ENCODE measurements at regions not wholly inside any gene's neighbourhood (a gene's known extent, or its start where the extent isn't known, plus 50 kb on each side); places are given as distances from the start of the nearest gene placed in this dataset.
"Not testable (repeated sequence)": the region's sequence is repeated elsewhere in the genome, so short reads cannot be mapped to it uniquely, and the experiment has no call there.

DNA sequence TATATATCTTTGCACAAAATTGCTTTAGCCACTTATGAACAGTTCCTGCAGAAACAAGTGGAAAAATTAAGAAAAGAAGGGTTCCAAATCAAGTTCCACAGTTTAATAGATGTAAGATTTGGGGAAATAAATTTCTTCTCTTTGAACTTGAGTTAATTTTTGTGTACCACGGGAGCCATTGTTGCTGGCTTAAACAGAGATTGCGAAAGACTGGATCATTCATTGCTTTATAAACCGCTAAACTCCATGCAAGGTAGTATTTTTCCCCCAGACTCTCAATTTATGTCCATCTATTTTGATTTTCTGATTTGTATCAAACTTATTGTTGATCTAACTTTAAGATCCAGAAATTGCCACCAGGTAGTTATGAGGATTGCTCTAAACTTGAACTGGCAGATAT lies 246.1 kb upstream of the ADGRL4 start:
- H3K4me1 ChIP-seq = no peaks in the 10 kb centered on the region
- intact Hi-C loops (cut with DNase I) = no loop called here
- H3K27me3 ChIP-seq = no peaks in the 10 kb centered on the region
- no peaks in the 10 kb centered on the region for H3K36me3 ChIP-seq
- no peak for TF ChIP-seq POLR2A (IDR thresholded peaks at IDR 0.05)
- no peak for TF ChIP-seq EP300 (IDR thresholded peaks at IDR 0.05)
- TF ChIP-seq, protein P1, sequence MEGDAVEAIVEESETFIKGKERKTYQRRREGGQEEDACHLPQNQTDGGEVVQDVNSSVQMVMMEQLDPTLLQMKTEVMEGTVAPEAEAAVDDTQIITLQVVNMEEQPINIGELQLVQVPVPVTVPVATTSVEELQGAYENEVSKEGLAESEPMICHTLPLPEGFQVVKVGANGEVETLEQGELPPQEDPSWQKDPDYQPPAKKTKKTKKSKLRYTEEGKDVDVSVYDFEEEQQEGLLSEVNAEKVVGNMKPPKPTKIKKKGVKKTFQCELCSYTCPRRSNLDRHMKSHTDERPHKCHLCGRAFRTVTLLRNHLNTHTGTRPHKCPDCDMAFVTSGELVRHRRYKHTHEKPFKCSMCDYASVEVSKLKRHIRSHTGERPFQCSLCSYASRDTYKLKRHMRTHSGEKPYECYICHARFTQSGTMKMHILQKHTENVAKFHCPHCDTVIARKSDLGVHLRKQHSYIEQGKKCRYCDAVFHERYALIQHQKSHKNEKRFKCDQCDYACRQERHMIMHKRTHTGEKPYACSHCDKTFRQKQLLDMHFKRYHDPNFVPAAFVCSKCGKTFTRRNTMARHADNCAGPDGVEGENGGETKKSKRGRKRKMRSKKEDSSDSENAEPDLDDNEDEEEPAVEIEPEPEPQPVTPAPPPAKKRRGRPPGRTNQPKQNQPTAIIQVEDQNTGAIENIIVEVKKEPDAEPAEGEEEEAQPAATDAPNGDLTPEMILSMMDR (IDR thresholded peaks at IDR 0.05) = no peak
- TF ChIP-seq POLR2AphosphoS5 (IDR thresholded peaks at IDR 0.05) = no peak
- no peak for DNase-seq
- no peaks in the 10 kb centered on the region for H3K9me3 ChIP-seq
- WGBS, 2 donors = 81 to 88% methylated on average over 3 of the region's 3 CpGs
- no peak overlapping the region for H3K27ac ChIP-seq
- no peak overlapping the region for H3K4me3 ChIP-seq

DNA sequence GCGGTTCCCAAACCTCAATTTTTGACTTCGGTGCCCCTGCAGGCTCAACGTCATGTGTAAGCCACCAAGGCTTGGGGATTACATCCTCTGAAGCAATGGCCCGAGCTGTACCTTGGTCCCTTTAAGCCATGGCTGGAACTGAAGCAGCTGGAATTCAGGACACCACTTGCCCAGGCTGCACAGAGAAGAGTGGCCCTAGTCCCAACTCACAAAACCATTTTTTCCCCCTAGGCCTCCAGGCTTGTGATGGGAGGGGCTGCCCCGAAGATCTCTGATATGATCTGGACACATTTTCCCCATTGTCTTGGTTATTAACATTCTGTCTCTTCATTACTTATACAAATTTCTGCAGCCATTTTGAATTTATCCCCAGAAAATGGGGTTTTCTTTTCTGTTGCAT lies 233.3 kb upstream of the ADGRL4 start:
- no peak for DNase-seq
- H3K27ac ChIP-seq = no peak overlapping the region
- intact Hi-C loops (cut with DNase I) = no loop called here
- no peaks in the 10 kb centered on the region for H3K4me1 ChIP-seq
- no peaks in the 10 kb centered on the region for H3K9me3 ChIP-seq
- no peaks in the 10 kb centered on the region for H3K27me3 ChIP-seq
- TF ChIP-seq EP300 (IDR thresholded peaks at IDR 0.05) (no peak), POLR2A (IDR thresholded peaks at IDR 0.05) (no peak), POLR2AphosphoS5 (IDR thresholded peaks at IDR 0.05) (no peak)
- TF ChIP-seq, protein P1 (IDR thresholded peaks at IDR 0.05) = no peak
- no peak overlapping the region for H3K4me3 ChIP-seq
- WGBS, 2 donors = 80 to 84% methylated on average over 5 of the region's 5 CpGs
- no peaks in the 10 kb centered on the region for H3K36me3 ChIP-seq

DNA sequence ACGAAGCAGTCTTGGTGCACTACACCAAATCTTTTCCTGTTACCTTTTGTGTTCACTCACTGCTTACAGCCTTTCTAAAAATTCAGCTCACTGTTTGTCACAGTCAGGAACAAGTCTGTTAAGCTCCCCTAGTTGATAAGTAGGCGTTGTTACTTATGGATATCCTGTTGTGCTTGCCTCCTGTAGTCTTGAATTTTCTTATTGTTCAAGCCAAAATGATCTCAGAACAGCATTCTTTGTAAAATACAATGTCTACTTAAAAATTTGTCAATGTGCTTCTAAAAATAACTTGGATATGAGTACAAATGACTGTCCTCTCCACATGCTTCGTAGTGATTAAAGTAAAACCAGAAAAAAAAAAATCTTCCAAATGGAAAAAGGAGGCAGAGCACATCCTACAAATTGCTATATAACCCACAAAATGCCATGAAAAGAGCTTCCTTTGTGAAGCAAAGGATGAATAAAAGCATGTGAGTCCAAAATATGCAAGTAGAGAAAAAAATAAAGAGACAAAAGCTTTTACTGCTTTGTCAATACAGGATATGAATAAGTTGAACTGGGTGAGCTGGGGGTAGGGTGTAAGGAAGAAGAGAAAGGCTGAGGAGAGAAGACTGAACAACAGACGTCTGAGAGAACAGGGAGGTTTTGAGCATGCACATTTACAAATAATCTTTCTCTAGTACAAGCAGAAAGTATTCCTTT lies 228.9 kb upstream of the ADGRL4 start:
- DNase-seq = no peak
- 19 to 36% methylated on average over 4 of the region's 4 CpGs for WGBS, 2 donors
- TF ChIP-seq, protein P1 (IDR thresholded peaks at IDR 0.05) = no peak
- TF ChIP-seq POLR2A (IDR thresholded peaks at IDR 0.05) (no peak), EP300 (IDR thresholded peaks at IDR 0.05) (no peak), POLR2AphosphoS5 (IDR thresholded peaks at IDR 0.05) (no peak)
- Histone ChIP-seq H3K4me1 (no peaks in the 10 kb centered on the region), H3K27ac (no peak overlapping the region), H3K27me3 (no peaks in the 10 kb centered on the region), H3K36me3 (no peaks in the 10 kb centered on the region), H3K9me3 (no peaks in the 10 kb centered on the region), H3K4me3 (no peak overlapping the region)
- intact Hi-C loops (cut with DNase I) = no loop called here

DNA sequence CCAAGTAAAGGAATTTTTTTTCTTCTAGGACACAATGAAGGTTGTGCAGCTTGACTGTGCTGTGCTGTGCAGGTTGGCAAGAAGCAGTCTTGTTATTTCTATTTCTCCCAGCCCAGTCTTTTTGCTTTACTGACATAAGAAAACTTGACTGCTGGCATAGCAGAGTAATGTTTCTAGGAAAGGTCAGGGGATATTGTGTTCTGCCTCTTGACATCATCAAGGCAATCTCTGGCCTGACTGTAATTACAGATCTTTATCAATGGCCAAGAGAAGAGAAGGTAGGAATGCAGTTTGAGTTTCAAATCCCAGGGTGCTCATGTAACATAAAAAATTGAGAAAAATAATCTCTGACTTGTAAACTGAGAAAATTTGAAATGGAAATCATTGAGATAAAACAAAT lies 226.3 kb upstream of the ADGRL4 start:
- Histone ChIP-seq H3K9me3 (no peaks in the 10 kb centered on the region), H3K36me3 (no peaks in the 10 kb centered on the region), H3K4me3 (no peak overlapping the region), H3K27ac (no peak overlapping the region), H3K27me3 (no peaks in the 10 kb centered on the region), H3K4me1 (no peaks in the 10 kb centered on the region)
- DNase-seq = no peak
- TF ChIP-seq POLR2A (IDR thresholded peaks at IDR 0.05) (no peak), POLR2AphosphoS5 (IDR thresholded peaks at IDR 0.05) (no peak), EP300 (IDR thresholded peaks at IDR 0.05) (no peak)
- TF ChIP-seq, protein P1 (IDR thresholded peaks at IDR 0.05) = no peak
- intact Hi-C loops (cut with DNase I) = no loop called here

DNA sequence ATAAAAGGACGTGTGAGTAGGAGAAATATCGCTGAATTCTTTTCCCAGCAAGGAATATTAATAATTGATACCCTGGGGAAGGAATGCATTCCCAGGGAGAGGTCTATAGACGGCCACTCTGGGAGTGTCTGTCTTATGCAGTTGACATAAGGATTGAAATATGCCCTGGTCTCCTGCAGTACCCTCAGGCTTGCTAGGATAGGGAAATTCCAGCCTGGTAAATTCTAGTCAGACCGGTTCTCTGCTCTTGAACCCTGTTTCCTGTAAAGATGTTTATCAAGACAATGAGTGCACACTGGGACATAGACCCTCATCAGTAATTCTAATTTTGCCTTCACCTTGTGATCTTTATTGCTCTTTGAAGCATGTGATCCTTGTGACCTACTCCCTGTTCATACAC lies 224.2 kb upstream of the ADGRL4 start:
- intact Hi-C loops (cut with DNase I); DNase-seq; H3K27me3 ChIP-seq; H3K27ac ChIP-seq; H3K4me3 ChIP-seq; H3K4me1 ChIP-seq; H3K36me3 ChIP-seq; H3K9me3 ChIP-seq: not testable (repeated sequence)
- WGBS, 2 donors = 58 to 79% methylated on average over 4 of the region's 4 CpGs

Measured in sigmoid colon (tissue), 6 donors.